ENCODE measurements at regions not wholly inside any gene's neighbourhood (a gene's known extent, or its start where the extent isn't known, plus 50 kb on each side); places are given as distances from the start of the nearest gene placed in this dataset.

DNA sequence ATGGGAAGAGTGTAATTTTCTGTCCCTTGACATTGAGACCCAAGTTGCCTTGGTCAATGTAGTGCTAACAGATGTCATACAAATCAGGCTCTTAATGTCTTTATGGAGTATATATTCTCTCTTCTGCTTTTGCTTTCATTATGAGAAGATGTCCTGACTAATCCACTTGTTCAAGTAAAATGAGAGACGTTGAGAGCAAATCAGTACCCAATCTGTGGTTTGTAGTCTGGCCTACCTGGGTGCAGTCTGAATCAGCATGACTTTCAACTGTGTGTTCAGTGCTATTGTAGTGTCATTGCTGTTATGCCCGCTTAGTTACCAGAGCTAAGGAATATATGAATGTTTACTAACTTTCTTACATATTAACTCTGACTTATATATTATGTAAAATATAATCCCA lies 612.4 kb downstream of the ANKRD7 start:
- H3K4me3 ChIP-seq (ENCODE audit: low read length) = no peak overlapping the region
- no peak for DNase-seq (ENCODE audit: low read depth)
- TF ChIP-seq, protein P1, sequence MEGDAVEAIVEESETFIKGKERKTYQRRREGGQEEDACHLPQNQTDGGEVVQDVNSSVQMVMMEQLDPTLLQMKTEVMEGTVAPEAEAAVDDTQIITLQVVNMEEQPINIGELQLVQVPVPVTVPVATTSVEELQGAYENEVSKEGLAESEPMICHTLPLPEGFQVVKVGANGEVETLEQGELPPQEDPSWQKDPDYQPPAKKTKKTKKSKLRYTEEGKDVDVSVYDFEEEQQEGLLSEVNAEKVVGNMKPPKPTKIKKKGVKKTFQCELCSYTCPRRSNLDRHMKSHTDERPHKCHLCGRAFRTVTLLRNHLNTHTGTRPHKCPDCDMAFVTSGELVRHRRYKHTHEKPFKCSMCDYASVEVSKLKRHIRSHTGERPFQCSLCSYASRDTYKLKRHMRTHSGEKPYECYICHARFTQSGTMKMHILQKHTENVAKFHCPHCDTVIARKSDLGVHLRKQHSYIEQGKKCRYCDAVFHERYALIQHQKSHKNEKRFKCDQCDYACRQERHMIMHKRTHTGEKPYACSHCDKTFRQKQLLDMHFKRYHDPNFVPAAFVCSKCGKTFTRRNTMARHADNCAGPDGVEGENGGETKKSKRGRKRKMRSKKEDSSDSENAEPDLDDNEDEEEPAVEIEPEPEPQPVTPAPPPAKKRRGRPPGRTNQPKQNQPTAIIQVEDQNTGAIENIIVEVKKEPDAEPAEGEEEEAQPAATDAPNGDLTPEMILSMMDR (conservative IDR thresholded peaks at IDR 0.05; ENCODE audit: low read length) = no peak

DNA sequence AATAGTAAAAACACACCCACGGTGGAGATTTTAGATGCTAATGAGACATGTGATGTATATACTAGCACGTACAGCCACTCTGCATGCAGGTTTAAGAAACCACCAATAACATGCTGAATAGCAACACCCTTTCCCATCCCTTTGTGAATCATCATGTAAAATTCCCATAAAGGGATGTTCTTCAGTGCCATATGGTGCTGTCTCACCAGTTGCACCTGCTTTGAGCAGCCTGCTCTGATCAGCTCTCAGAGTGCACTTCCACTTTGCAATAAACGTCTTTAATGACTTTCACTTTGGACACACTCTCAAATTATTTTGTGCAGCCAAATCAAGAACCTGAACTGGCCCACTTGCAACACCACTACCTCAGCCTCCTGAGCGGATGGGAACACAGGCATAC lies 615.0 kb downstream of the ANKRD7 start:
- no peak overlapping the region for H3K4me3 ChIP-seq (ENCODE audit: low read length)
- TF ChIP-seq, protein P1 (conservative IDR thresholded peaks at IDR 0.05; ENCODE audit: low read length) = no peak
- DNase-seq (ENCODE audit: low read depth) = no peak

DNA sequence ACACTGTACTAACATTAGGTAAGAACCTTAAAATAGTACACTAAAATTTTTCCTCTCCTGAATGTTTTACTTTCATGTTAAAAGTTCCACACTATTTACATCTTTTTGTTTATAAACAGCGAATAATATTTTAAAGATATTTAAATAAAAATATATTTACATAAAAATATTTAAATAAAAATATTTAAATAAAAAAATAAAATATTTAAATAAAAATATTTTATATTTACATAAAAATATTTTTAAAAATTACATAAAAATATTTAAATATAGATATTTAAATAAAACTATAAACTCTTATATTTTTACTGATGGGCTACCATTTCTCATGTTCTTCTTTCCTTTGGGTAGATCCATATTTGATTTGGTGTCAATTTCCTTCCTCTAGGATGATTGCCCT lies 619.0 kb downstream of the ANKRD7 start:
- TF ChIP-seq, protein P1 (conservative IDR thresholded peaks at IDR 0.05; ENCODE audit: low read length) = no peak
- H3K4me3 ChIP-seq (ENCODE audit: low read length) = no peak overlapping the region
- no peak for DNase-seq (ENCODE audit: low read depth)

DNA sequence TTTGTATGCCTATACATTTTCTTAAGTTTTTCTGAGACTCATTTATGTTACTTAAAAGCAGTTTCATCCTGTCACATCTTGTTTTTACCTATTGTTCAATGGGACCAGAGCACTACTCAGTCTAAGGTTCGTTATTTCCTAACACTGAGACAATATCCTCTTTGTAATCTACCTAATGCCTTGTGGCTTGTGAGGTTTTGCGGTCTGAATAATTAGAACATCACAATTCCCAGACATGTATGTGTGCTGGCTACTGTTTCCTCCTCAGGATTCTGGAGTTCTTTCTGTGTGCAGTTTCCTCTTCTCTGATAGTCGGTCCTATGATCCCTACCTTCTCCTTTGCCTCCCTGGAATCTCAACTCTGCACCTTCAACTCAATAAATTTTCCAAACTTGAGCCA lies 620.2 kb downstream of the ANKRD7 start:
- DNase-seq (ENCODE audit: low read depth) = no peak
- TF ChIP-seq, protein P1 (conservative IDR thresholded peaks at IDR 0.05; ENCODE audit: low read length) = no peak
- H3K4me3 ChIP-seq (ENCODE audit: low read length) = no peak overlapping the region

DNA sequence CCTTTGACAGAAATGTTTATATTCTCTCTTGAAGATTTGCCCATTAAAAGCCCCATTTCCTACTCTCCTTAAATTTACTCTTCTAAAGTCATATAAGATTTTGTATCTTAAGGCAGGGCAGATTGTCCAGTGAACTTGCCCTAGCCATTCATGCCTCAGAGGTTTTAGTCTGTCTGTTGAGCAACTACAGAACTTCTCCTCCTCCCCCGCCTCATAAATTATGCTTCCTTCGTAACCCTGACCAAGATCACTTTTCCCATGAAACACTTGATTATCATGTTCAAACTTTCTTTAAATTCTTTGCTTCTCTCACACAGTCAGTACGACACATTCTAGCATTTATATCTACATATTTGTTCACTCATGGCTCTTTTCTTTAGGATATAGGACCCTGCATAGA lies 621.3 kb downstream of the ANKRD7 start:
- no peak for DNase-seq (ENCODE audit: low read depth)
- no peak overlapping the region for H3K4me3 ChIP-seq (ENCODE audit: low read length)
- TF ChIP-seq, protein P1 (conservative IDR thresholded peaks at IDR 0.05; ENCODE audit: low read length) = no peak

DNA sequence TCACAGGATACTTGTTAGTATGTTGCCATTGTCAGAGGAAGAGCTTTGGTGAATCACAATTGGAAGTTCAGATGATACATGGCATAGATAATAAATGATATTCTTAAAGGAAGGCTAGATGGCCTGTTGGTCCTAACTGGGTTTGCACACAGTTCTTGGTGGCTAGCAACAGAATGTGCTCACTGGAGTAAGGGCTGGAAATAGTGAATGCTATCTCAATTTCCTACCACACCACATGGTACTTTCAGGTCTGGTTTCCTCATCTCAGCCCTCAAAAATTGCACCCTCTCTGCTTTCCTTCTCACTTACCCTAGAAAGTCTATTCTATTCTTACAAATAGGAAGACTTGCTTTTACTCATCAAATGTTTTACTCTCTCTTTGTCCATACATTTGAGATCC lies 622.5 kb downstream of the ANKRD7 start:
- H3K4me3 ChIP-seq (ENCODE audit: low read length) = no peak overlapping the region
- TF ChIP-seq, protein P1 (conservative IDR thresholded peaks at IDR 0.05; ENCODE audit: low read length) = no peak
- DNase-seq (ENCODE audit: low read depth) = no peak

DNA sequence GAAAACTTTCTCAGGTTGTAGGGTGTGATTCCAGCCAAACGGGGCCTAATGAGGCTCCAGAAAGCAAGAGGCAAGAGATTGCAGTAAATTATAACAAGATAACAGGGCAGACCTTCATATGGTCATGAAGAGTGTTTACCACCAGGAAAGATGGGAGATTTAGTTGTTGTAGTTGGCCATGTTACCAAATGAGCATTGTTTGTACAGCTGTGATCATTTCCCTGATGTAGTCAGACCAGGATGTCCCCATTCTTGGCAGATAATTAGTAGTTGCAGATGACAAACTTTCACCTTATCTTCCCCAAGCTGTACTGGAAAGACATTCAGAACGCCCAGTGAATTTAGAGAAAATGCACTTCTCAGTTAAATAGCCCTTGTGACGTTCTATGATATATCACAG lies 630.8 kb downstream of the ANKRD7 start:
- TF ChIP-seq, protein P1 (conservative IDR thresholded peaks at IDR 0.05; ENCODE audit: low read length) = no peak
- no peak for DNase-seq (ENCODE audit: low read depth)
- H3K4me3 ChIP-seq (ENCODE audit: low read length) = no peak overlapping the region
